IMR-90 (cell line): ENCODE measurements at regions not wholly inside any gene's neighbourhood (a gene's known extent, or its start where the extent isn't known, plus 50 kb on each side); places are given as distances from the start of the nearest gene placed in this dataset.
A peak's percentile ranks its signal among the peaks of the same experiment; 100 is the strongest.

Experiments used
- ATAC-seq: fragments of 200-7000 bp; cut with Tn5 transposase; 2 replicates; pipeline ENCODE4 v1.9.1; 2020; ENCODE audit warnings: low read depth, mild to moderate bottlenecking, moderate library complexity
- BruUV-seq: library from RNA; stranded (reverse); fragments of 400-500 nt; replicated peaks from 2 replicates; lab custom pipeline; 2021; lab: Mats Ljungman, UMichigan
- CTCF ChIA-PET: fragments of 300-600 bp; formaldehyde crosslinking; extraction: SDS; loops from one replicate; lab custom pipeline; 2021; ENCODE audit warnings: antibody characterized with exemption; lab: Yijun Ruan, JAX
- POLR2A ChIA-PET: fragments of 300-600 bp; sonication (Branson Sonifier 250); formaldehyde crosslinking; loops from one replicate; lab custom pipeline; 2022; ENCODE audit warnings: antibody characterized with exemption; ENCODE audit not compliant: unreplicated experiment; lab: Charles Lee
- DNase-seq: peaks from one replicate; pipeline ENCODE4 v3.0.0; 2013
- H2AFZ ChIP-seq: replicated peaks from 2 replicates; pipeline ENCODE3; 2013; ENCODE audit warnings: low read length, mild to moderate bottlenecking; ENCODE audit not compliant: poor library complexity
- H2AK5ac ChIP-seq: 2 replicates; pipeline ENCODE4 v1.6.1; 2013; ENCODE audit warnings: low read depth, low read length, inconsistent platforms
- H2AK9ac ChIP-seq: replicated peaks from 2 replicates; pipeline ENCODE3; 2013; ENCODE audit warnings: mild to moderate bottlenecking, low read depth, low read length, moderate library complexity; ENCODE audit not compliant: poor library complexity
- H2BK120ac ChIP-seq: 2 replicates; pipeline ENCODE4 v1.6.1; 2013; ENCODE audit warnings: low read depth, low read length, inconsistent platforms
- H2BK15ac ChIP-seq: 3 replicates; pipeline ENCODE4 v1.6.1; 2013; ENCODE audit warnings: low read depth, low read length, inconsistent platforms
- H2BK20ac ChIP-seq: 2 replicates; pipeline ENCODE4 v1.6.1; 2013; ENCODE audit warnings: low read depth, mild to moderate bottlenecking, inconsistent platforms, low read length, moderate library complexity
- H2BK5ac ChIP-seq: 2 replicates; pipeline ENCODE4 v1.6.1; 2013; ENCODE audit warnings: mild to moderate bottlenecking, low read depth, low read length, inconsistent platforms; ENCODE audit not compliant: poor library complexity, severe bottlenecking
- H3K14ac ChIP-seq: replicated peaks from 2 replicates; pipeline ENCODE4 v1.6.1; 2013; ENCODE audit warnings: low read depth, low read length, inconsistent platforms
- H3K18ac ChIP-seq: 2 replicates; pipeline ENCODE4 v1.6.1; 2013; ENCODE audit warnings: low read depth, low read length, control low read depth
- H3K23ac ChIP-seq: 2 replicates; pipeline ENCODE4 v1.6.1; 2013; ENCODE audit warnings: low read depth, low read length, inconsistent platforms
- H3K27ac ChIP-seq: 2 replicates; pipeline ENCODE4 v1.5.1; 2013; ENCODE audit warnings: mild to moderate bottlenecking, control low read depth, low read length; ENCODE audit not compliant: insufficient read depth
- H3K27me3 ChIP-seq: 2 replicates; pipeline ENCODE4 v1.6.1; 2013; ENCODE audit warnings: low read length; ENCODE audit not compliant: control insufficient read depth, insufficient read depth
- H3K36me3 ChIP-seq: 2 replicates; pipeline ENCODE4 v1.6.1; 2013; ENCODE audit warnings: low read length, mixed read lengths; ENCODE audit not compliant: control insufficient read depth, insufficient read depth
- H3K4ac ChIP-seq: 2 replicates; pipeline ENCODE4 v1.6.1; 2013; ENCODE audit warnings: low read depth, low read length, inconsistent platforms
- H3K4me1 ChIP-seq: 2 replicates; pipeline ENCODE4 v1.6.1; 2013; ENCODE audit warnings: low read length, mixed read lengths; ENCODE audit not compliant: control insufficient read depth, insufficient read depth
- H3K4me2 ChIP-seq: 2 replicates; pipeline ENCODE4 v1.6.1; 2013; ENCODE audit warnings: low read depth, mild to moderate bottlenecking, control low read depth, low read length, moderate library complexity
- H3K4me3 ChIP-seq: 2 replicates; pipeline ENCODE4 v1.5.1; 2013; ENCODE audit warnings: low read depth, mild to moderate bottlenecking, control low read depth, low read length, moderate library complexity; ENCODE audit not compliant: insufficient read depth
- H3K56ac ChIP-seq: 2 replicates; pipeline ENCODE4 v1.6.1; 2013; ENCODE audit warnings: low read length, inconsistent platforms; ENCODE audit not compliant: insufficient read depth; ENCODE audit errors: extremely low read depth
- H3K79me1 ChIP-seq, 2 experiments: 2 replicates each; pipeline ENCODE4 v1.6.1; 2013; ENCODE audit warnings: low read length in 2 of 2, inconsistent platforms in 1 of 2, low read depth in 1 of 2
- H3K9ac ChIP-seq: 2 replicates; pipeline ENCODE4 v1.6.1; 2013; ENCODE audit warnings: low read depth, low read length, control low read depth
- H3K9me1 ChIP-seq: 2 replicates; pipeline ENCODE4 v1.6.1; 2013; ENCODE audit warnings: low read length, inconsistent platforms; ENCODE audit not compliant: insufficient read depth
- H3K9me3 ChIP-seq: 2 replicates; pipeline ENCODE4 v1.6.1; 2013; ENCODE audit warnings: low read length; ENCODE audit not compliant: control insufficient read depth, insufficient read depth
- H4K20me1 ChIP-seq: 2 replicates; pipeline ENCODE4 v1.6.1; 2013; ENCODE audit warnings: low read length, inconsistent platforms; ENCODE audit not compliant: insufficient read depth
- H4K5ac ChIP-seq: 2 replicates; pipeline ENCODE4 v1.6.1; 2013; ENCODE audit warnings: mild to moderate bottlenecking, low read depth, low read length, control low read depth
- H4K8ac ChIP-seq, 2 experiments: 2 replicates each; pipeline ENCODE4 v1.6.1; 2013; ENCODE audit warnings: low read depth in 2 of 2, low read length in 2 of 2, control low read depth in 1 of 2, inconsistent platforms in 1 of 2
- H4K91ac ChIP-seq: 2 replicates; pipeline ENCODE4 v1.6.1; 2013; ENCODE audit warnings: low read depth, low read length, inconsistent platforms; ENCODE audit not compliant: insufficient read depth
- MAFK ChIP-seq: IDR thresholded peaks from 2 replicates; pipeline ENCODE4 v1.6.1; 2012; ENCODE audit warnings: low read depth, low read length, improper control_type of control experiment
- NFE2L2 ChIP-seq: fragments of 150-350 bp; IDR thresholded peaks from 2 replicates; pipeline ENCODE4 v1.6.1; 2016; ENCODE audit warnings: low read depth, mild to moderate bottlenecking, low read length
- WGBS, 2 experiments: methylation state at CpG; one replicate each; pipeline versions ENCODE4 v1.1.5 to v1.1.7; 2013; ENCODE audit warnings: missing lambda C conversion rate in 2 of 2; ENCODE audit not compliant: insufficient read length in 1 of 2; ENCODE audit errors: extremely low coverage in 2 of 2; 5-methylcytosine and 5-hydroxymethylcytosine counted together
- dilution Hi-C: fragments of 300-500 bp; cut with HindIII; formaldehyde crosslinking; loops from one replicate; pipeline ENCODE4 v1.14.3; 2018; ENCODE audit warnings: low sequenced_read_pairs; ENCODE audit not compliant: unreplicated experiment
- in situ Hi-C: fragments of 300-500 bp; cut with MboI; formaldehyde crosslinking; loops from 3 replicates; pipeline ENCODE4 v1.14.3; 2019; ENCODE audit warnings: low sequenced_read_pairs, inconsistent platforms, mixed read lengths
- intact Hi-C: fragments of 100-400 bp; cut with micrococcal nuclease; formaldehyde crosslinking; loops from 2 replicates; pipeline ENCODE4 v1.10.0; 2022

GRCh38 chr11:130715877-130716220 is 200.4 kb downstream of the SNX19 start:
- Histone ChIP-seq H2BK15ac (no peak overlapping the region), H3K23ac (no peak overlapping the region), H4K8ac (no peak overlapping the region), H2AK5ac (no peak overlapping the region), H3K27me3 (no peaks in the 10 kb centered on the region; the same call in 1 of the 2 replicates), H3K4me2 (no peak overlapping the region), H2BK20ac (no peak overlapping the region), H2AK9ac (no peak overlapping the region), H3K18ac (no peak overlapping the region), H4K20me1 (no peaks in the 10 kb centered on the region), H3K36me3 (no peaks in the 10 kb centered on the region), H3K56ac (no peak overlapping the region), H2BK5ac (no peak overlapping the region), H4K91ac (no peak overlapping the region), H3K9me1 (peaks cover 16% of the 10 kb centered on the region), H3K14ac (0 out of 2 replicates have a peak overlapping the region, but pooled peaks have one; percentile 28), H3K4me1 (peaks cover 23% of the 10 kb centered on the region), H2BK120ac (no peak overlapping the region), H2AFZ (no peak overlapping the region), H3K27ac (no peak overlapping the region), H4K5ac (no peak overlapping the region), H3K79me1 (no peaks in the 10 kb centered on the region), H3K9ac (no peak overlapping the region), H3K9me3 (no peaks in the 10 kb centered on the region; the same call in 1 of the 2 replicates), H3K4ac (no peak overlapping the region), H3K4me3 (no peak overlapping the region)
- in situ Hi-C loops, result no loop called here
- ChIA-PET POLR2A (no interaction called here), CTCF (interaction anchor here (0.6 kb wide), 1 partner anchor 9 kb away, joined by 3 read pairs; no protein-coding TSS in a partner anchor)
- no peak for ATAC-seq
- TF ChIP-seq MAFK, result no peak
- no peak for TF ChIP-seq NFE2L2
- no CpG with 5 or more reads among the region's 1 CpG for WGBS, 2 experiments
- intact Hi-C loops, result no loop called here
- BruUV-seq, result no TSS peak
- dilution Hi-C loops, result no loop called here
- no peak for DNase-seq
